Uterus (tissue), 2 donors: ENCODE measurements at regions not wholly inside any gene's neighbourhood (a gene's known extent, or its start where the extent isn't known, plus 50 kb on each side); places are given as distances from the start of the nearest gene placed in this dataset.

Source experiments
- CTCF ChIP-seq, 4 experiments: fragments of 200-600 bp in 2 of 4; fragments of 450-650 bp in 2 of 4; sonication (generic) in 2 of 4; IDR thresholded peaks; one replicate each; pipeline ENCODE4 v1.5.1; 2016 to 2019; ENCODE audit warnings: antibody characterized with exemption in 4 of 4, mild to moderate bottlenecking in 2 of 4, moderate library complexity in 1 of 4
- POLR2A ChIP-seq, 2 donors: fragments of 450-650 bp; IDR thresholded peaks; one replicate each; pipeline ENCODE4 v1.6.1; 2016; ENCODE audit warnings: antibody characterized with exemption in 2 of 2, mild to moderate bottlenecking in 1 of 2, moderate library complexity in 1 of 2

- TF ChIP-seq CTCF (IDR thresholded peaks at IDR 0.05) (no peak), POLR2A (IDR thresholded peaks at IDR 0.05) (no peak)
These were observed 476.7 kb downstream of the RFC3 start for GRCh38 chr13:34294483-34295129.
